ENCODE measurements at regions not wholly inside any gene's neighbourhood (a gene's known extent, or its start where the extent isn't known, plus 50 kb on each side); places are given as distances from the start of the nearest gene placed in this dataset.

DNA sequence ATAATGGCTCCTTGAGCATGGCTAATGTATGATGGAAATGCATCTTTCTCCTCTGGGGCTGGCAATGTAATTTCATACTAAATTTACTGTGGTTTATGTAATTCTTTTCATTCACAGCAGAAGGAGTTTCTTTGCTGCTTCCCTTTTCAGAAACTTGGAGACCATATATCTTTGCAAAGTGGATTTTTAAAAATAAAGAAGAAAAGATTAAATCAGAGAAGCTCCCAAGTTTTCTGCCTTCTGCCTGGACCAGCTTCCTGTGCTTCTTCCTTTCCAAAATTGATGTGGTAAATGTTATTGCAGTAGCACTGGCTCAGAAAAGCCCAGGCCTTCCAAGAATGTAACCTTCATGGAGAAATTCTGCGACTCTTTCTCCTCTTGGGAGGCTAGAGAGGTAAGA is 300.1 kb upstream of the NCAM1 start:
- DNase-seq (ENCODE audit: extremely low spot score, unreplicated experiment), result no peak
- Mint-ChIP-seq H3K9me3 (ENCODE audit: unreplicated experiment) (no peaks in the 10 kb centered on the region), H3K27me3 (ENCODE audit: unreplicated experiment) (peaks cover 3% of the 10 kb centered on the region), H3K36me3 (ENCODE audit: unreplicated experiment) (no peaks in the 10 kb centered on the region), H3K4me3 (ENCODE audit: unreplicated experiment) (no peak overlapping the region), H3K4me1 (ENCODE audit: unreplicated experiment) (peaks cover 8% of the 10 kb centered on the region), H3K27ac (ENCODE audit: unreplicated experiment) (no peak overlapping the region)
- TF ChIP-seq, protein P1, sequence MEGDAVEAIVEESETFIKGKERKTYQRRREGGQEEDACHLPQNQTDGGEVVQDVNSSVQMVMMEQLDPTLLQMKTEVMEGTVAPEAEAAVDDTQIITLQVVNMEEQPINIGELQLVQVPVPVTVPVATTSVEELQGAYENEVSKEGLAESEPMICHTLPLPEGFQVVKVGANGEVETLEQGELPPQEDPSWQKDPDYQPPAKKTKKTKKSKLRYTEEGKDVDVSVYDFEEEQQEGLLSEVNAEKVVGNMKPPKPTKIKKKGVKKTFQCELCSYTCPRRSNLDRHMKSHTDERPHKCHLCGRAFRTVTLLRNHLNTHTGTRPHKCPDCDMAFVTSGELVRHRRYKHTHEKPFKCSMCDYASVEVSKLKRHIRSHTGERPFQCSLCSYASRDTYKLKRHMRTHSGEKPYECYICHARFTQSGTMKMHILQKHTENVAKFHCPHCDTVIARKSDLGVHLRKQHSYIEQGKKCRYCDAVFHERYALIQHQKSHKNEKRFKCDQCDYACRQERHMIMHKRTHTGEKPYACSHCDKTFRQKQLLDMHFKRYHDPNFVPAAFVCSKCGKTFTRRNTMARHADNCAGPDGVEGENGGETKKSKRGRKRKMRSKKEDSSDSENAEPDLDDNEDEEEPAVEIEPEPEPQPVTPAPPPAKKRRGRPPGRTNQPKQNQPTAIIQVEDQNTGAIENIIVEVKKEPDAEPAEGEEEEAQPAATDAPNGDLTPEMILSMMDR (IDR thresholded peaks at IDR 0.05), result no peak

- Mint-ChIP-seq H3K36me3 (ENCODE audit: unreplicated experiment) (no peaks in the 10 kb centered on the region), H3K27ac (ENCODE audit: unreplicated experiment) (no peak overlapping the region), H3K4me1 (ENCODE audit: unreplicated experiment) (peaks cover 8% of the 10 kb centered on the region), H3K4me3 (ENCODE audit: unreplicated experiment) (no peak overlapping the region), H3K27me3 (ENCODE audit: unreplicated experiment) (peaks cover 3% of the 10 kb centered on the region), H3K9me3 (ENCODE audit: unreplicated experiment) (no peaks in the 10 kb centered on the region)
- TF ChIP-seq, protein P1 (IDR thresholded peaks at IDR 0.05), result no peak
- DNase-seq (ENCODE audit: extremely low spot score, unreplicated experiment), result no peak
Measured at GRCh38 chr11:112661571-112661970, 299.6 kb upstream of the NCAM1 start.

- TF ChIP-seq, protein P1 (IDR thresholded peaks at IDR 0.05), result no peak
- H3K4me1 Mint-ChIP-seq (ENCODE audit: unreplicated experiment), result peaks cover under 1% of the 10 kb centered on the region
- no peaks in the 10 kb centered on the region for H3K36me3 Mint-ChIP-seq (ENCODE audit: unreplicated experiment)
- no peak overlapping the region for H3K27ac Mint-ChIP-seq (ENCODE audit: unreplicated experiment)
- no peak for DNase-seq (ENCODE audit: extremely low spot score, unreplicated experiment)
- peaks cover 3% of the 10 kb centered on the region for H3K27me3 Mint-ChIP-seq (ENCODE audit: unreplicated experiment)
- no peaks in the 10 kb centered on the region for H3K9me3 Mint-ChIP-seq (ENCODE audit: unreplicated experiment)
- H3K4me3 Mint-ChIP-seq (ENCODE audit: unreplicated experiment), result no peak overlapping the region
Measured at GRCh38 chr11:112662554-112662953, 298.7 kb upstream of the NCAM1 start.

- TF ChIP-seq, protein P1 (IDR thresholded peaks at IDR 0.05), result no peak
- H3K9me3 Mint-ChIP-seq (ENCODE audit: unreplicated experiment), result no peaks in the 10 kb centered on the region
- H3K4me1 Mint-ChIP-seq (ENCODE audit: unreplicated experiment), result no peaks in the 10 kb centered on the region
- no peak overlapping the region for H3K27ac Mint-ChIP-seq (ENCODE audit: unreplicated experiment)
- no peak overlapping the region for H3K4me3 Mint-ChIP-seq (ENCODE audit: unreplicated experiment)
- H3K27me3 Mint-ChIP-seq (ENCODE audit: unreplicated experiment), result peaks cover 3% of the 10 kb centered on the region
- no peak for DNase-seq (ENCODE audit: extremely low spot score, unreplicated experiment)
- no peaks in the 10 kb centered on the region for H3K36me3 Mint-ChIP-seq (ENCODE audit: unreplicated experiment)
Measured at GRCh38 chr11:112663947-112664634, 297.1 kb upstream of the NCAM1 start.

DNA sequence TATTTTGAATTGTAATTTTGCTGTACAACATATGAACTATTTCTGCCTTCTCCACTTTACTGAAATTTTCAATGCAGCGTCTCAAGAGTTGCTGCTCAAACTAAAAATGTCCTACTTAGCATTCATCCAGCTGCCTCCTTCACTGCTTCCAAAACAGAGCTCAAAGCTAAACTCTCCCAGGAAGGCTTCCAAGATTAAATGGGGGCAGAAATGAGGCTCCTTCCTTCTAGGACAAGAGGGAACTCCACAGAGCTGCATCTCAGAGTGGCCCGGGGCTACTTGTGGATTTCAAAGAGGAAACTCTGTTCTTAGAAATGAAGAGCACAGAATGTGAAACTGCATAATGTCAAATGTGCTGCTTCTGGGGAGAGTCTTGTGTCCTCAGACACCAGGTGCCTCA is 295.9 kb upstream of the NCAM1 start:
- H3K9me3 Mint-ChIP-seq (ENCODE audit: unreplicated experiment), result no peaks in the 10 kb centered on the region
- no peak overlapping the region for H3K27ac Mint-ChIP-seq (ENCODE audit: unreplicated experiment)
- no peaks in the 10 kb centered on the region for H3K4me1 Mint-ChIP-seq (ENCODE audit: unreplicated experiment)
- DNase-seq (ENCODE audit: extremely low spot score, unreplicated experiment), result no peak
- TF ChIP-seq, protein P1 (IDR thresholded peaks at IDR 0.05), result no peak
- no peak overlapping the region for H3K4me3 Mint-ChIP-seq (ENCODE audit: unreplicated experiment)
- peaks cover 3% of the 10 kb centered on the region for H3K27me3 Mint-ChIP-seq (ENCODE audit: unreplicated experiment)
- H3K36me3 Mint-ChIP-seq (ENCODE audit: unreplicated experiment), result no peaks in the 10 kb centered on the region
